Endothelial cell of umbilical vein (primary cell): ENCODE measurements at regions not wholly inside any gene's neighbourhood (a gene's known extent, or its start where the extent isn't known, plus 50 kb on each side); places are given as distances from the start of the nearest gene placed in this dataset.

Experiments
- BruUV-seq: library from RNA; stranded (reverse); fragments of 400-500 nt; replicated peaks from 2 replicates; lab custom pipeline; 2021; lab: Mats Ljungman, UMichigan
- CTCF ChIA-PET: fragments of 300-600, 350-600 bp; sonication (Branson Sonifier 250); formaldehyde crosslinking; loops from one replicate; lab custom pipeline; 2021; ENCODE audit warnings: antibody characterized with exemption, inconsistent platforms; lab: Charles Lee
- POLR2A ChIA-PET: fragments of 300-600, 350-600 bp; sonication (Branson Sonifier 250); formaldehyde crosslinking; loops from one replicate; lab custom pipeline; 2021; ENCODE audit warnings: antibody characterized with exemption, inconsistent platforms; lab: Charles Lee
- DNase-seq: peaks from one replicate; pipeline ENCODE4 v3.0.0-alpha.2; 2011; ENCODE audit warnings: low read depth, low spot score
- FAIRE-seq: peaks from 2 replicates; lab custom pipeline; 2011; peaks lifted over from hg19 to GRCh38; lab: Jason Lieb, UNC
- H2AFZ ChIP-seq: 2 replicates; pipeline ENCODE4 v1.6.0; 2012; ENCODE audit warnings: low read depth, low read length, control low read depth, inconsistent platforms
- H3K27ac ChIP-seq: 2 replicates; pipeline ENCODE4 v1.5.1; 2011; ENCODE audit warnings: low read depth, mild to moderate bottlenecking, control low read depth, low read length, moderate library complexity; ENCODE audit not compliant: insufficient read depth
- H3K27me3 ChIP-seq, 2 experiments: 2 replicates each; pipeline versions ENCODE4 v1.6.0 to v1.6.1; 2011; ENCODE audit warnings: low read length in 2 of 2, mixed read lengths in 1 of 2; ENCODE audit not compliant: control insufficient read depth in 2 of 2, insufficient read depth in 2 of 2
- H3K36me3 ChIP-seq, 2 experiments: 2 replicates in 1 of 2; 3 replicates in 1 of 2; pipeline ENCODE4 v1.5.1; 2011; ENCODE audit warnings: low read length in 2 of 2, mild to moderate bottlenecking in 1 of 2, moderate library complexity in 1 of 2; ENCODE audit not compliant: control insufficient read depth in 2 of 2, insufficient read depth in 2 of 2; ENCODE audit errors: extremely low read depth in 1 of 2
- H3K4me1 ChIP-seq: 3 replicates; pipeline ENCODE4 v1.5.1; 2011; ENCODE audit warnings: mild to moderate bottlenecking, low read length; ENCODE audit not compliant: control insufficient read depth, insufficient read depth; ENCODE audit errors: extremely low read depth
- H3K4me2 ChIP-seq: 2 replicates; pipeline ENCODE4 v1.6.1; 2011; ENCODE audit warnings: low read length, control low read depth, mixed read lengths; ENCODE audit not compliant: insufficient read depth
- H3K4me3 ChIP-seq, 3 experiments: fragments of 200-600 bp in 1 of 3; sonication (generic), shearing (Covaris generic) in 1 of 3; replicated peaks in 1 of 3; 2 replicates each; pipeline ENCODE4 v1.5.1; 2011 to 2016; ENCODE audit warnings: control low read depth in 3 of 3, low read length in 3 of 3, mild to moderate bottlenecking in 2 of 3, inconsistent platforms in 1 of 3, low read depth in 1 of 3, moderate library complexity in 1 of 3; ENCODE audit not compliant: insufficient read depth in 1 of 3
- H3K79me2 ChIP-seq: 2 replicates; pipeline ENCODE4 v1.6.0; 2012; ENCODE audit warnings: low read length, inconsistent platforms; ENCODE audit not compliant: control insufficient read depth, insufficient read depth
- H3K9ac ChIP-seq: replicated peaks from 2 replicates; pipeline ENCODE3; 2011; ENCODE audit warnings: low read length, control low read depth; ENCODE audit not compliant: insufficient read depth; ENCODE audit errors: extremely low read depth
- H3K9me1 ChIP-seq: replicated peaks from 3 replicates; pipeline ENCODE4 v1.6.0; 2011; ENCODE audit warnings: mild to moderate bottlenecking, low read length; ENCODE audit not compliant: control insufficient read depth, insufficient read depth; ENCODE audit errors: extremely low read depth
- H3K9me3 ChIP-seq: replicated peaks from 2 replicates; pipeline ENCODE4 v1.5.1; 2012; ENCODE audit warnings: low read length, inconsistent platforms; ENCODE audit not compliant: control insufficient read depth, insufficient read depth
- H4K20me1 ChIP-seq: replicated peaks from 2 replicates; pipeline ENCODE3; 2011; ENCODE audit warnings: mild to moderate bottlenecking, low read length; ENCODE audit not compliant: control insufficient read depth, insufficient read depth; ENCODE audit errors: extremely low read depth
- EZH2 ChIP-seq: IDR thresholded peaks from 2 replicates; pipeline ENCODE4 v1.6.1; 2012; ENCODE audit warnings: borderline replicate concordance, low read depth, mild to moderate bottlenecking, moderate library complexity, low read length, inconsistent platforms; ENCODE audit not compliant: severe bottlenecking
- FOS ChIP-seq: IDR thresholded peaks from 2 replicates; pipeline ENCODE4 v1.6.1; 2011; ENCODE audit warnings: mild to moderate bottlenecking, low read length, moderate library complexity, borderline replicate concordance; ENCODE audit not compliant: insufficient read depth
- GATA2 ChIP-seq: IDR thresholded peaks from 2 replicates; pipeline ENCODE4 v1.7.0; 2011; ENCODE audit warnings: low read depth, mild to moderate bottlenecking, moderate library complexity, mixed read lengths, low read length; ENCODE audit not compliant: insufficient read length, insufficient read depth
- JUN ChIP-seq: IDR thresholded peaks from 2 replicates; pipeline ENCODE4 v1.6.1; 2011; ENCODE audit warnings: borderline replicate concordance, low read depth; ENCODE audit not compliant: insufficient read length, insufficient read depth
- MYC ChIP-seq: IDR thresholded peaks from one replicate; pipeline ENCODE4 v1.6.1; 2011; ENCODE audit warnings: mild to moderate bottlenecking, low read depth, low read length
- POLR2A ChIP-seq: IDR thresholded peaks from 2 replicates; pipeline ENCODE4 v1.6.1; 2012; ENCODE audit warnings: low read depth, mild to moderate bottlenecking, control low read depth, low read length
- POLR2AphosphoS5 ChIP-seq: IDR thresholded peaks from 2 replicates; pipeline ENCODE4 v1.6.1; 2012; ENCODE audit warnings: low read depth, mild to moderate bottlenecking, control low read depth, low read length, moderate library complexity; ENCODE audit not compliant: insufficient read depth
- dilution Hi-C: fragments of 300-500 bp; cut with MboI; formaldehyde crosslinking; loops from one replicate; pipeline ENCODE4 v1.15.0; 2019; ENCODE audit warnings: low sequenced_read_pairs; ENCODE audit not compliant: extremely low pct_ligation_motif_present
- intact Hi-C: fragments of 100-400 bp; cut with micrococcal nuclease; formaldehyde crosslinking; loops from one replicate; pipeline ENCODE4 v1.10.0; 2022
- TF ChIP-seq, protein P1 (sequence below): IDR thresholded peaks from 2 replicates; pipeline ENCODE4 v1.6.1; 2011; ENCODE audit not compliant: insufficient read depth, insufficient read length
- TF ChIP-seq, protein P2 (sequence below), 2 donors: IDR thresholded peaks; 1 replicate in 1 of 2; 2 replicates in 1 of 2; pipeline ENCODE4 v1.5.1; 2011; ENCODE audit warnings: low read length in 2 of 2, mild to moderate bottlenecking in 2 of 2, moderate library complexity in 2 of 2, control low read depth in 1 of 2, inconsistent platforms in 1 of 2, low read depth in 1 of 2; ENCODE audit not compliant: insufficient read depth in 1 of 2; ENCODE audit errors: extremely low read depth in 1 of 2

DNA sequence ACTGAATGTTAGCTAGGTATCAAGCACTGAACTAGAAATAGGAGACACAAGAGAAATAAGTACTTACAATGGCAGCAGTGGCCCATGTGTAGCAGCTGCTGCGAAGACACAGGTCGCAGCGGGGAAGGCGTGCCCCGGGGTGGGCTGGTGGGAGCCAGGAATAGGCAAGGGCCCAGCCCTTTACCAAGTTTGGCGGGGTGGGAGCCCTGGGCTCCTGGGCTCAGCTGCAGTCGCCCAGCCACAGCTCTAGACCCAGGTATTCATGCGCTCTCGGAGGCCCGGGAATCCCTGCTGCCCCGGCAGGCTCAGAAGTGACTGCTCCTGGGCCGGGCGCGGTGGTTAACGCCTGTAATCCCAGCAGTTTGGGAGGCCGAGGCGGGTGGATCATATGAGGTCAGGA, 1287.3 kb downstream of the CNTNAP5 start:
- dilution Hi-C loops, result no loop called here
- FAIRE-seq (no peak), DNase-seq (no peak)
- ChIA-PET POLR2A (no interaction called here), CTCF (no interaction called here)
- no peaks in the 10 kb centered on the region for H4K20me1 ChIP-seq
- BruUV-seq, result no TSS peak
- no peak overlapping the region for H3K27ac ChIP-seq
- H3K4me3 ChIP-seq, result no peak overlapping the region
- TF ChIP-seq JUN (no peak), EZH2 (no peak), FOS (no peak), MYC (no peak), POLR2AphosphoS5 (no peak), POLR2A (no peak), GATA2 (no peak)
- TF ChIP-seq, protein P1, sequence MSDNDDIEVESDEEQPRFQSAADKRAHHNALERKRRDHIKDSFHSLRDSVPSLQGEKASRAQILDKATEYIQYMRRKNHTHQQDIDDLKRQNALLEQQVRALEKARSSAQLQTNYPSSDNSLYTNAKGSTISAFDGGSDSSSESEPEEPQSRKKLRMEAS, result no peak
- TF ChIP-seq, protein P2, sequence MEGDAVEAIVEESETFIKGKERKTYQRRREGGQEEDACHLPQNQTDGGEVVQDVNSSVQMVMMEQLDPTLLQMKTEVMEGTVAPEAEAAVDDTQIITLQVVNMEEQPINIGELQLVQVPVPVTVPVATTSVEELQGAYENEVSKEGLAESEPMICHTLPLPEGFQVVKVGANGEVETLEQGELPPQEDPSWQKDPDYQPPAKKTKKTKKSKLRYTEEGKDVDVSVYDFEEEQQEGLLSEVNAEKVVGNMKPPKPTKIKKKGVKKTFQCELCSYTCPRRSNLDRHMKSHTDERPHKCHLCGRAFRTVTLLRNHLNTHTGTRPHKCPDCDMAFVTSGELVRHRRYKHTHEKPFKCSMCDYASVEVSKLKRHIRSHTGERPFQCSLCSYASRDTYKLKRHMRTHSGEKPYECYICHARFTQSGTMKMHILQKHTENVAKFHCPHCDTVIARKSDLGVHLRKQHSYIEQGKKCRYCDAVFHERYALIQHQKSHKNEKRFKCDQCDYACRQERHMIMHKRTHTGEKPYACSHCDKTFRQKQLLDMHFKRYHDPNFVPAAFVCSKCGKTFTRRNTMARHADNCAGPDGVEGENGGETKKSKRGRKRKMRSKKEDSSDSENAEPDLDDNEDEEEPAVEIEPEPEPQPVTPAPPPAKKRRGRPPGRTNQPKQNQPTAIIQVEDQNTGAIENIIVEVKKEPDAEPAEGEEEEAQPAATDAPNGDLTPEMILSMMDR (IDR thresholded peaks at IDR 0.05; ENCODE audit: extremely low read depth in 1 of 2, insufficient read depth in 1 of 2, low read depth in 1 of 2, low read length in 2 of 2), result no peak
- no peaks in the 10 kb centered on the region for H3K36me3 ChIP-seq
- peaks cover 4% of the 10 kb centered on the region for H3K9me3 ChIP-seq
- H3K79me2 ChIP-seq, result no peaks in the 10 kb centered on the region
- H2AFZ ChIP-seq, result no peak overlapping the region
- no peaks in the 10 kb centered on the region for H3K9me1 ChIP-seq
- H3K4me2 ChIP-seq, result no peak overlapping the region
- no peaks in the 10 kb centered on the region for H3K27me3 ChIP-seq
- H3K9ac ChIP-seq, result no peak overlapping the region
- no peaks in the 10 kb centered on the region for H3K4me1 ChIP-seq
- intact Hi-C loops, result no loop called here
